H1 (cell line): ENCODE measurements at regions not wholly inside any gene's neighbourhood (a gene's known extent, or its start where the extent isn't known, plus 50 kb on each side); places are given as distances from the start of the nearest gene placed in this dataset.

Experiments
- CTCF ChIA-PET: fragments of 300-600 bp; sonication (Branson Sonifier 250); formaldehyde crosslinking; loops from one replicate; lab custom pipeline; 2021; ENCODE audit not compliant: partially characterized antibody; lab: Charles Lee
- POLR2A ChIA-PET: fragments of 300-600 bp; sonication (Branson Sonifier 250); formaldehyde crosslinking; loops from one replicate; lab custom pipeline; 2021; ENCODE audit warnings: inconsistent platforms; ENCODE audit not compliant: partially characterized antibody; lab: Charles Lee
- DNase-seq, 2 experiments: peaks; one replicate each; pipeline versions ENCODE4 v3.0.0 to v3.0.0-alpha.2; 2010 to 2022; ENCODE audit warnings: low spot score in 2 of 2, low read depth in 1 of 2, mixed read lengths in 1 of 2
- FAIRE-seq: peaks from 2 replicates; lab custom pipeline; 2011; peaks lifted over from hg19 to GRCh38; lab: Jason Lieb, UNC
- H2AFZ ChIP-seq: 2 replicates; pipeline ENCODE4 v1.8.1; 2012; ENCODE audit warnings: low read length, inconsistent platforms
- H2AK5ac ChIP-seq: 2 replicates; pipeline ENCODE4 v1.6.1; 2013; ENCODE audit warnings: low read depth, low read length
- H2BK120ac ChIP-seq: replicated peaks from 2 replicates; pipeline ENCODE3; 2013; ENCODE audit warnings: low read depth, low read length, inconsistent platforms
- H2BK12ac ChIP-seq: 2 replicates; pipeline ENCODE4 v1.6.1; 2013; ENCODE audit warnings: low read depth, low read length
- H2BK15ac ChIP-seq: 2 replicates; pipeline ENCODE4 v1.6.1; 2013; ENCODE audit warnings: low read length
- H2BK20ac ChIP-seq: 2 replicates; pipeline ENCODE4 v1.6.1; 2013; ENCODE audit warnings: low read length
- H2BK5ac ChIP-seq: 2 replicates; pipeline ENCODE4 v1.6.1; 2013; ENCODE audit warnings: low read depth, low read length
- H3K14ac ChIP-seq: 2 replicates; pipeline ENCODE4 v1.6.1; 2013; ENCODE audit warnings: inconsistent platforms; ENCODE audit not compliant: insufficient read length
- H3K18ac ChIP-seq: 2 replicates; pipeline ENCODE4 v1.6.1; 2013; ENCODE audit warnings: low read length; ENCODE audit errors: extremely low read depth
- H3K23ac ChIP-seq: 2 replicates; pipeline ENCODE4 v1.6.1; 2013; ENCODE audit warnings: inconsistent platforms; ENCODE audit not compliant: insufficient read length
- H3K23me2 ChIP-seq: 2 replicates; pipeline ENCODE4 v1.6.1; 2013; ENCODE audit warnings: low read depth, low read length
- H3K27ac ChIP-seq: 2 replicates; pipeline ENCODE4 v1.6.1; 2011; ENCODE audit warnings: low read depth, low read length, inconsistent platforms
- H3K27me3 ChIP-seq, 4 experiments: replicated peaks in 1 of 4; 1 replicate in 1 of 4; 2 replicates in 3 of 4; pipeline versions ENCODE4 v1.6.1 to v1.8.1; 2011 to 2013; ENCODE audit warnings: low read length in 3 of 4, mild to moderate bottlenecking in 3 of 4, inconsistent platforms in 2 of 4, mixed read lengths in 2 of 4, moderate library complexity in 1 of 4; ENCODE audit not compliant: control insufficient read depth in 3 of 4, insufficient read depth in 3 of 4; ENCODE audit errors: extremely low read depth in 1 of 4
- H3K36me3 ChIP-seq, 4 experiments: 2 replicates each; pipeline versions ENCODE4 v1.6.1 to v1.8.1; 2011 to 2013; ENCODE audit warnings: mild to moderate bottlenecking in 4 of 4, low read length in 3 of 4, moderate library complexity in 2 of 4, control low read depth in 1 of 4, inconsistent platforms in 1 of 4; ENCODE audit not compliant: insufficient read depth in 4 of 4, control insufficient read depth in 2 of 4
- H3K4ac ChIP-seq: replicated peaks from 2 replicates; pipeline ENCODE3; 2013; ENCODE audit warnings: low read length, low read depth, mixed read lengths, inconsistent platforms; ENCODE audit not compliant: insufficient read length
- H3K4me1 ChIP-seq, 4 experiments: replicated peaks in 1 of 4; 1 replicate in 1 of 4; 2 replicates in 3 of 4; pipeline versions ENCODE4 v1.6.1 to v1.8.1; 2011 to 2013; ENCODE audit warnings: low read length in 3 of 4, inconsistent platforms in 2 of 4, mixed read lengths in 1 of 4; ENCODE audit not compliant: insufficient read depth in 4 of 4, control insufficient read depth in 3 of 4
- H3K4me2 ChIP-seq, 2 experiments: 2 replicates each; pipeline versions ENCODE4 v1.6.1 to v1.8.1; 2011 to 2013; ENCODE audit warnings: low read depth in 2 of 2, low read length in 2 of 2, control low read depth in 1 of 2, inconsistent platforms in 1 of 2, mild to moderate bottlenecking in 1 of 2; ENCODE audit not compliant: insufficient read depth in 1 of 2
- H3K4me3 ChIP-seq, 4 experiments: fragments of 200-600, 300-600 bp in 1 of 4; sonication (generic), shearing (Covaris generic), sonication (Bioruptor Twin) in 1 of 4; 2 replicates each; pipeline versions ENCODE4 v1.5.1 to v1.8.1; 2011 to 2016; ENCODE audit warnings: low read length in 4 of 4, low read depth in 3 of 4, control low read depth in 2 of 4, inconsistent platforms in 2 of 4, mild to moderate bottlenecking in 2 of 4, mixed read lengths in 1 of 4, moderate library complexity in 1 of 4; ENCODE audit not compliant: insufficient read depth in 2 of 4; ENCODE audit errors: extremely low read depth in 1 of 4
- H3K56ac ChIP-seq: replicated peaks from 2 replicates; pipeline ENCODE3; 2013; ENCODE audit warnings: low read depth, mild to moderate bottlenecking, mixed read lengths, low read length, inconsistent platforms; ENCODE audit not compliant: insufficient read length
- H3K79me1 ChIP-seq: 2 replicates; pipeline ENCODE4 v1.6.1; 2013; ENCODE audit warnings: low read depth, low read length, control low read depth
- H3K79me2 ChIP-seq, 2 experiments: 2 replicates each; pipeline versions ENCODE4 v1.6.1 to v1.8.1; 2012 to 2013; ENCODE audit warnings: low read length in 2 of 2, mild to moderate bottlenecking in 2 of 2, inconsistent platforms in 1 of 2; ENCODE audit not compliant: insufficient read depth in 2 of 2, control insufficient read depth in 1 of 2
- H3K9ac ChIP-seq, 4 experiments: replicated peaks in 1 of 4; 1 replicate in 1 of 4; 2 replicates in 3 of 4; pipeline versions ENCODE4 v1.6.1 to v1.8.1; 2011 to 2013; ENCODE audit warnings: low read depth in 3 of 4, low read length in 3 of 4, control low read depth in 2 of 4, mild to moderate bottlenecking in 2 of 4, moderate library complexity in 2 of 4, inconsistent platforms in 1 of 4; ENCODE audit errors: extremely low read depth in 1 of 4
- H3K9me3 ChIP-seq, 2 experiments: 2 replicates each; pipeline versions ENCODE4 v1.6.1 to v1.8.1; 2012 to 2013; ENCODE audit warnings: mild to moderate bottlenecking in 2 of 2, moderate library complexity in 2 of 2, control low read depth in 1 of 2, inconsistent platforms in 1 of 2, low read depth in 1 of 2, low read length in 1 of 2, mixed read lengths in 1 of 2; ENCODE audit not compliant: insufficient read depth in 2 of 2
- H4K20me1 ChIP-seq, 2 experiments: replicated peaks in 1 of 2; 2 replicates each; pipeline versions ENCODE3 to v1.8.1; 2011 to 2013; ENCODE audit warnings: inconsistent platforms in 2 of 2, low read length in 2 of 2, mild to moderate bottlenecking in 1 of 2; ENCODE audit not compliant: insufficient read depth in 2 of 2, control insufficient read depth in 1 of 2
- H4K5ac ChIP-seq: 2 replicates; pipeline ENCODE4 v1.6.1; 2013; ENCODE audit warnings: low read length, low read depth, mixed read lengths, inconsistent platforms; ENCODE audit not compliant: insufficient read length
- H4K8ac ChIP-seq: 2 replicates; pipeline ENCODE4 v1.8.0; 2013; ENCODE audit warnings: mild to moderate bottlenecking, moderate library complexity, low read length, inconsistent platforms; ENCODE audit not compliant: insufficient read depth; ENCODE audit errors: extremely low read depth
- H4K91ac ChIP-seq: replicated peaks from 2 replicates; pipeline ENCODE3; 2013; ENCODE audit warnings: low read length, mixed read lengths, inconsistent platforms; ENCODE audit not compliant: insufficient read length
- RAD21 ChIP-seq, 2 experiments: IDR thresholded peaks in 1 of 2; conservative IDR thresholded peaks in 1 of 2; 2 replicates each; pipeline ENCODE4 v1.6.1; 2011; ENCODE audit warnings: low read depth in 2 of 2, low read length in 2 of 2, improper control_type of control experiment in 1 of 2, inconsistent platforms in 1 of 2, mild to moderate bottlenecking in 1 of 2, moderate library complexity in 1 of 2
- WGBS, 2 experiments: shearing (Covaris generic) in 1 of 2; methylation state at CpG; one replicate each; pipeline versions ENCODE4 v1.1.6 to v1.1.7; 2013 to 2015; ENCODE audit warnings: low lambda C conversion rate in 2 of 2, mixed read lengths in 2 of 2, inconsistent platforms in 1 of 2, low coverage in 1 of 2, missing lambda C conversion rate in 1 of 2; ENCODE audit not compliant: insufficient replicate concordance in 2 of 2, insufficient coverage in 1 of 2, insufficient read length in 1 of 2; ENCODE audit errors: extremely low coverage in 1 of 2, missing lambda C conversion rate in 1 of 2; 5-methylcytosine and 5-hydroxymethylcytosine counted together

GRCh38 chr2:226286916-226287315 lies 512.7 kb downstream of the IRS1 start:
- Histone ChIP-seq H4K5ac (no peak overlapping the region), H4K8ac (no peak overlapping the region), H3K27me3 (no peaks in the 10 kb centered on the region), H2AK5ac (no peak overlapping the region), H2BK15ac (no peak overlapping the region), H3K9me3 (0 out of 4 replicates have a peak, but pooled peaks cover 0 to 3% of the 10 kb centered on the region in 2 experiments), H3K56ac (no peak overlapping the region), H2BK20ac (no peak overlapping the region), H2BK5ac (no peak overlapping the region), H4K91ac (no peak overlapping the region), H2BK120ac (no peak overlapping the region), H3K18ac (no peak overlapping the region), H2AFZ (no peak overlapping the region), H3K9ac (no peak overlapping the region), H3K4ac (no peak overlapping the region), H3K23ac (no peak overlapping the region), H3K23me2 (no peaks in the 10 kb centered on the region), H3K14ac (no peak overlapping the region), H3K79me1 (no peaks in the 10 kb centered on the region), H4K20me1 (no peaks in the 10 kb centered on the region), H3K79me2 (no peaks in the 10 kb centered on the region), H3K27ac (no peak overlapping the region), H3K4me2 (no peak overlapping the region), H3K4me3 (no peak overlapping the region), H3K36me3 (no peaks in the 10 kb centered on the region), H3K4me1 (no peaks in the 10 kb centered on the region), H2BK12ac (no peak overlapping the region)
- POLR2A ChIA-PET = no interaction called here
- no peak for TF ChIP-seq RAD21 (IDR thresholded peaks at IDR 0.05 in 1 of 2, conservative IDR thresholded peaks at IDR 0.05 in 1 of 2; ENCODE audit: low read depth in 2 of 2, low read length in 2 of 2)
- FAIRE-seq (no peak), DNase-seq (no peak)
- 71% methylated on average over 2 of the region's 2 CpGs; no CpG with 5 or more reads in 1 of the 2 experiments for WGBS, 2 experiments
- CTCF ChIA-PET = interaction anchor here (0.8 to 1.5 kb wide), 3 partner anchors 9 to 295 kb away, joined by 3 to 4 read pairs (median 3); no protein-coding TSS in a partner anchor
